Omental fat pad (tissue), 3 donors: ENCODE measurements at regions not wholly inside any gene's neighbourhood (a gene's known extent, or its start where the extent isn't known, plus 50 kb on each side); places are given as distances from the start of the nearest gene placed in this dataset. TPM values are rescaled to one million over a fixed set of nuclear protein-coding genes. Genes with fewer than 3 reads are reported as not detected.
"Not testable (repeated sequence)": the region's sequence is repeated elsewhere in the genome, so short reads cannot be mapped to it uniquely, and the experiment has no call there.

Source experiments
- ATAC-seq: fragments of 150-250 bp; one replicate; pipeline ENCODE4 v1.9.1; 2016; ENCODE audit warnings: mild to moderate bottlenecking, moderate library complexity; ENCODE audit not compliant: low FRiP score
- DNase-seq: peaks from one replicate; pipeline ENCODE4 v3.0.0-alpha.2; 2019; ENCODE audit warnings: low spot score
- small RNA-seq: library from RNA; depleted of rRNA; stranded (forward); fragments of <200 nt; gene quantifications from one replicate; pipeline ENCODE3, GENCODE V24; 2016
- TF ChIP-seq, protein P1 (sequence below), 3 donors: fragments of 450-650 bp; IDR thresholded peaks; one replicate each; pipeline ENCODE4 v1.5.1; 2016 to 2017; ENCODE audit warnings: antibody characterized with exemption in 3 of 3, mild to moderate bottlenecking in 3 of 3, moderate library complexity in 2 of 3

- no peak for ATAC-seq
- DNase-seq = no peak
- TF ChIP-seq, protein P1, sequence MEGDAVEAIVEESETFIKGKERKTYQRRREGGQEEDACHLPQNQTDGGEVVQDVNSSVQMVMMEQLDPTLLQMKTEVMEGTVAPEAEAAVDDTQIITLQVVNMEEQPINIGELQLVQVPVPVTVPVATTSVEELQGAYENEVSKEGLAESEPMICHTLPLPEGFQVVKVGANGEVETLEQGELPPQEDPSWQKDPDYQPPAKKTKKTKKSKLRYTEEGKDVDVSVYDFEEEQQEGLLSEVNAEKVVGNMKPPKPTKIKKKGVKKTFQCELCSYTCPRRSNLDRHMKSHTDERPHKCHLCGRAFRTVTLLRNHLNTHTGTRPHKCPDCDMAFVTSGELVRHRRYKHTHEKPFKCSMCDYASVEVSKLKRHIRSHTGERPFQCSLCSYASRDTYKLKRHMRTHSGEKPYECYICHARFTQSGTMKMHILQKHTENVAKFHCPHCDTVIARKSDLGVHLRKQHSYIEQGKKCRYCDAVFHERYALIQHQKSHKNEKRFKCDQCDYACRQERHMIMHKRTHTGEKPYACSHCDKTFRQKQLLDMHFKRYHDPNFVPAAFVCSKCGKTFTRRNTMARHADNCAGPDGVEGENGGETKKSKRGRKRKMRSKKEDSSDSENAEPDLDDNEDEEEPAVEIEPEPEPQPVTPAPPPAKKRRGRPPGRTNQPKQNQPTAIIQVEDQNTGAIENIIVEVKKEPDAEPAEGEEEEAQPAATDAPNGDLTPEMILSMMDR (IDR thresholded peaks at IDR 0.05) = no peak
These were observed 64.3 kb upstream of the SGO1 start for GRCh38 chr3:20250314-20250713.

- TF ChIP-seq, protein P1 (IDR thresholded peaks at IDR 0.05) = no peak
- DNase-seq = no peak
- no peak for ATAC-seq
These were observed 60.7 kb upstream of the SGO1 start for GRCh38 chr3:20246662-20247061.

GRCh38 chr3:20245781-20246180 is 59.8 kb upstream of the SGO1 start:
- ATAC-seq = no peak
- TF ChIP-seq, protein P1 (IDR thresholded peaks at IDR 0.05) = no peak
- DNase-seq = no peak

DNA sequence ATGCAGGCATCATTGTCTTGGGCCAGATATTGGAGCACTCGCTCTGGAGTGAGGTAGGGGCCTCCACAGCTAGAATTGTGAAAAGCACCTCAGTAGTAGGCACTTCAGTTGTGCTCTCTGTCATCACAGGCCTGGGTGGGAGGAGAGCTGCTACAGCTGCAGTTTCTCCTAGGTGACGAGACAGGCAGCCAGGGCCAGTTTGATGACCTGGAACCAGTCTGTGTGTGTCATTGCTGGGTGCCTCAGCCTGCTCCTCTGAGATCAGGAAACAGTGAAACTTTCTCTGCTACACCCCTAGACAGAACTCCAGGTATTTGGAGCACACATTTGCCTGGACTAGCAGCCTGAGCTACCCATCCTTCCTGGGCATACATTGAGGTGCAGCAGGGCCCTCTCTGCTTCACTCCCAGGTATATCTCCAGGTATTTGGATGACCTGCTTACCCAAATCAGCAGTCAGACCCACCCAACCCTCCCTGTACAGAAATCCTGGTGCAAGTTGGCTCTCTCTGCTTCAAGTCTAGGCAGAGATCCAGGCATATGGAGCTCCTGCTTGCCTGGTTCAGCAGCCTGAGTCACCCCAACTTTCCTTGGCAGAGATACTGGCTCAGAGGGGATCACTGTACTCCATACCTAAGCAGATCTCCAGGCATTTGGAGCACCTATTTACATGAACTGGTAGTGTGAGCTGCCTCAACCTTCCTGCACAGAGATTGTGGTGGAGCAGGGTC is 54.3 kb upstream of the SGO1 start:
- no peak for ATAC-seq
- no peak for DNase-seq
- TF ChIP-seq, protein P1 (IDR thresholded peaks at IDR 0.05) = no peak

- DNase-seq, ATAC-seq: not testable (repeated sequence)
These were observed 52.2 kb upstream of the SGO1 start for GRCh38 chr3:20238199-20238598.

DNA sequence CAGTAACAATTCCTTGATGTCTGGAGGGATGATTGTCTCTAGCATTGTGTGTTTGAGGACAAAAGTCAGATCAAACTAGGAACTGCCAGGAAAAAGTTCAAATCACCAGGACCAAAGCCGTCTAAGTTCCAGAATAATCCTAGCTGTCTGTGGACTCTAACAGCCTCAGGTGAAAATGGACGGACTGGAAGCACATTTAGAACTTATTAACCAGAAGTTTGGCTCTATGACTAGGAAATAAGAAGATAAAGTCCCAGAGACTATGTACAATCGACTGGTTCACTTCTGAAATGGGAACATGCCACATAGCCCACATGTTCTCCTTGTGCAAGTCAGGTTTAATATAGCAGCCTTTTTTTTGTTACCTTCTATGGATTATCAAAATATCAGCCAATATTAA is 50.6 kb upstream of the SGO1 start:
- no peak for ATAC-seq
- TF ChIP-seq, protein P1 (IDR thresholded peaks at IDR 0.05) = no peak
- no peak for DNase-seq

Small RNAs in the stretch of these regions (small RNA-seq; reads per million reads assigned to genes)
- gene RNU6-815P (not detected), gene RNU6-822P (not detected)
